ENCODE measurements at regions not wholly inside any gene's neighbourhood (a gene's known extent, or its start where the extent isn't known, plus 50 kb on each side); places are given as distances from the start of the nearest gene placed in this dataset.

GRCh38 chr2:184201246-184201645 lies 397.1 kb upstream of the ZNF804A start:
- H3K4me1 ChIP-seq (ENCODE audit: control insufficient read depth in 1 of 2, insufficient read depth in 2 of 2, low read depth in 1 of 2, low read length in 1 of 2): no peaks in the 10 kb centered on the region; a peak in 1 of 4 replicates
- TF ChIP-seq ELF1 (IDR thresholded peaks at IDR 0.05) (no peak), TAF1 (IDR thresholded peaks at IDR 0.05; ENCODE audit: borderline replicate concordance, low read depth, low read length) (no peak), ZBTB33 (IDR thresholded peaks at IDR 0.05; ENCODE audit: borderline replicate concordance, low read depth) (no peak), USF1 (IDR thresholded peaks at IDR 0.05; ENCODE audit: borderline replicate concordance, low read depth) (no peak), NFIC (IDR thresholded peaks at IDR 0.05; ENCODE audit: borderline replicate concordance) (no peak), RAD21 (IDR thresholded peaks at IDR 0.05; ENCODE audit: low read length) (no peak), GABPA (IDR thresholded peaks at IDR 0.05; ENCODE audit: low read depth) (no peak), MEF2A (IDR thresholded peaks at IDR 0.05; ENCODE audit: borderline replicate concordance, low read depth) (no peak), MXI1 (IDR thresholded peaks at IDR 0.05; ENCODE audit: low read depth, low read length) (no peak), YY1 (IDR thresholded peaks at IDR 0.05; ENCODE audit: low read depth) (no peak), REST (IDR thresholded peaks at IDR 0.05; ENCODE audit: low read depth, low read length) (no peak), TEAD4 (IDR thresholded peaks at IDR 0.05; ENCODE audit: borderline replicate concordance, insufficient read depth) (no peak), FOSL2 (IDR thresholded peaks at IDR 0.05; ENCODE audit: borderline replicate concordance, low read depth) (no peak), EP300 (IDR thresholded peaks at IDR 0.05; ENCODE audit: borderline replicate concordance in 1 of 2, low read depth in 1 of 2, low read length in 1 of 2) (no peak), JUND (IDR thresholded peaks at IDR 0.05) (no peak), PBX3 (IDR thresholded peaks at IDR 0.05) (no peak), TCF12 (IDR thresholded peaks at IDR 0.05) (no peak), RXRA (IDR thresholded peaks at IDR 0.05; ENCODE audit: borderline replicate concordance, low read depth) (no peak)
- CTCF ChIA-PET: no interaction called here
- H3K27me3 ChIP-seq (ENCODE audit: insufficient read depth): no peaks in the 10 kb centered on the region
- no peaks in the 10 kb centered on the region for H3K9me2 ChIP-seq
- no peaks in the 10 kb centered on the region for H3K36me3 ChIP-seq (replicated peaks in 1 of 2; ENCODE audit: control insufficient read depth in 1 of 2, insufficient read depth in 2 of 2, low read length in 1 of 2)
- POLR2A ChIA-PET: no interaction called here
- H3F3A ChIP-seq (replicated peaks; ENCODE audit: insufficient read depth): no peaks in the 10 kb centered on the region
- no peaks in the 10 kb centered on the region for H3K9me3 ChIP-seq
- no peak overlapping the region for H2AFZ ChIP-seq (ENCODE audit: low read depth)
- no peak overlapping the region for H3K27ac ChIP-seq (ENCODE audit: low read depth in 2 of 2, low read length in 1 of 2)
- no peak for DNase-seq
- no peaks in the 10 kb centered on the region for H3K79me2 ChIP-seq (ENCODE audit: insufficient read depth)
- H3K4me2 ChIP-seq: no peak overlapping the region
- H3K9ac ChIP-seq: no peak overlapping the region
- H4K20me1 ChIP-seq (ENCODE audit: insufficient read depth): no peaks in the 10 kb centered on the region
- 78% methylated on average over 2 of the region's 2 CpGs for WGBS (ENCODE audit: low lambda C conversion rate)
- H3K4me3 ChIP-seq (ENCODE audit: low read depth in 2 of 2, low read length in 1 of 2): no peak overlapping the region

All from SK-N-SH (cell line).